ENCODE measurements at regions not wholly inside any gene's neighbourhood (a gene's known extent, or its start where the extent isn't known, plus 50 kb on each side); places are given as distances from the start of the nearest gene placed in this dataset.

GRCh38 chr3:157785102-157785826 lies 282.0 kb upstream of the VEPH1 start:
- TF ChIP-seq, protein P1, sequence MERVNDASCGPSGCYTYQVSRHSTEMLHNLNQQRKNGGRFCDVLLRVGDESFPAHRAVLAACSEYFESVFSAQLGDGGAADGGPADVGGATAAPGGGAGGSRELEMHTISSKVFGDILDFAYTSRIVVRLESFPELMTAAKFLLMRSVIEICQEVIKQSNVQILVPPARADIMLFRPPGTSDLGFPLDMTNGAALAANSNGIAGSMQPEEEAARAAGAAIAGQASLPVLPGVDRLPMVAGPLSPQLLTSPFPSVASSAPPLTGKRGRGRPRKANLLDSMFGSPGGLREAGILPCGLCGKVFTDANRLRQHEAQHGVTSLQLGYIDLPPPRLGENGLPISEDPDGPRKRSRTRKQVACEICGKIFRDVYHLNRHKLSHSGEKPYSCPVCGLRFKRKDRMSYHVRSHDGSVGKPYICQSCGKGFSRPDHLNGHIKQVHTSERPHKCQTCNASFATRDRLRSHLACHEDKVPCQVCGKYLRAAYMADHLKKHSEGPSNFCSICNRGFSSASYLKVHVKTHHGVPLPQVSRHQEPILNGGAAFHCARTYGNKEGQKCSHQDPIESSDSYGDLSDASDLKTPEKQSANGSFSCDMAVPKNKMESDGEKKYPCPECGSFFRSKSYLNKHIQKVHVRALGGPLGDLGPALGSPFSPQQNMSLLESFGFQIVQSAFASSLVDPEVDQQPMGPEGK (CRISPR knock-in tag; IDR thresholded peaks at IDR 0.05; ENCODE audit: borderline replicate concordance), result no peak
- TF ChIP-seq ZFP30 (CRISPR knock-in tag; IDR thresholded peaks at IDR 0.05) (no peak), TCF4 (CRISPR knock-in tag; IDR thresholded peaks at IDR 0.05; ENCODE audit: borderline replicate concordance) (peak; percentile 91), GLIS3 (CRISPR knock-in tag; IDR thresholded peaks at IDR 0.05) (no peak), ESRRG (CRISPR knock-in tag; IDR thresholded peaks at IDR 0.05) (no peak), SNAI2 (CRISPR knock-in tag; IDR thresholded peaks at IDR 0.05) (no peak), ZFP3 (CRISPR knock-in tag; IDR thresholded peaks at IDR 0.05) (no peak), ARNTL (CRISPR knock-in tag; IDR thresholded peaks at IDR 0.05; ENCODE audit: borderline replicate concordance, low read depth) (no peak), ISL1 (CRISPR knock-in tag; IDR thresholded peaks at IDR 0.05) (peak; percentile 36; the same call in 1 of the 2 replicates), RARB (CRISPR knock-in tag; IDR thresholded peaks at IDR 0.05) (no peak)
- TF ChIP-seq, protein P2, sequence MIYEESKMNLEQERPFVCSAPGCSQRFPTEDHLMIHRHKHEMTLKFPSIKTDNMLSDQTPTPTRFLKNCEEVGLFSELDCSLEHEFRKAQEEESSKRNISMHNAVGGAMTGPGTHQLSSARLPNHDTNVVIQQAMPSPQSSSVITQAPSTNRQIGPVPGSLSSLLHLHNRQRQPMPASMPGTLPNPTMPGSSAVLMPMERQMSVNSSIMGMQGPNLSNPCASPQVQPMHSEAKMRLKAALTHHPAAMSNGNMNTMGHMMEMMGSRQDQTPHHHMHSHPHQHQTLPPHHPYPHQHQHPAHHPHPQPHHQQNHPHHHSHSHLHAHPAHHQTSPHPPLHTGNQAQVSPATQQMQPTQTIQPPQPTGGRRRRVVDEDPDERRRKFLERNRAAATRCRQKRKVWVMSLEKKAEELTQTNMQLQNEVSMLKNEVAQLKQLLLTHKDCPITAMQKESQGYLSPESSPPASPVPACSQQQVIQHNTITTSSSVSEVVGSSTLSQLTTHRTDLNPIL (CRISPR knock-in tag; IDR thresholded peaks at IDR 0.05; ENCODE audit: low read depth), result no peak
- TF ChIP-seq, protein P3, sequence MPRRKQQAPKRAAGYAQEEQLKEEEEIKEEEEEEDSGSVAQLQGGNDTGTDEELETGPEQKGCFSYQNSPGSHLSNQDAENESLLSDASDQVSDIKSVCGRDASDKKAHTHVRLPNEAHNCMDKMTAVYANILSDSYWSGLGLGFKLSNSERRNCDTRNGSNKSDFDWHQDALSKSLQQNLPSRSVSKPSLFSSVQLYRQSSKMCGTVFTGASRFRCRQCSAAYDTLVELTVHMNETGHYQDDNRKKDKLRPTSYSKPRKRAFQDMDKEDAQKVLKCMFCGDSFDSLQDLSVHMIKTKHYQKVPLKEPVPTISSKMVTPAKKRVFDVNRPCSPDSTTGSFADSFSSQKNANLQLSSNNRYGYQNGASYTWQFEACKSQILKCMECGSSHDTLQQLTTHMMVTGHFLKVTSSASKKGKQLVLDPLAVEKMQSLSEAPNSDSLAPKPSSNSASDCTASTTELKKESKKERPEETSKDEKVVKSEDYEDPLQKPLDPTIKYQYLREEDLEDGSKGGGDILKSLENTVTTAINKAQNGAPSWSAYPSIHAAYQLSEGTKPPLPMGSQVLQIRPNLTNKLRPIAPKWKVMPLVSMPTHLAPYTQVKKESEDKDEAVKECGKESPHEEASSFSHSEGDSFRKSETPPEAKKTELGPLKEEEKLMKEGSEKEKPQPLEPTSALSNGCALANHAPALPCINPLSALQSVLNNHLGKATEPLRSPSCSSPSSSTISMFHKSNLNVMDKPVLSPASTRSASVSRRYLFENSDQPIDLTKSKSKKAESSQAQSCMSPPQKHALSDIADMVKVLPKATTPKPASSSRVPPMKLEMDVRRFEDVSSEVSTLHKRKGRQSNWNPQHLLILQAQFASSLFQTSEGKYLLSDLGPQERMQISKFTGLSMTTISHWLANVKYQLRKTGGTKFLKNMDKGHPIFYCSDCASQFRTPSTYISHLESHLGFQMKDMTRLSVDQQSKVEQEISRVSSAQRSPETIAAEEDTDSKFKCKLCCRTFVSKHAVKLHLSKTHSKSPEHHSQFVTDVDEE (CRISPR knock-in tag; IDR thresholded peaks at IDR 0.05), result no peak
